Mammary epithelial cell (primary cell): ENCODE measurements at regions not wholly inside any gene's neighbourhood (a gene's known extent, or its start where the extent isn't known, plus 50 kb on each side); places are given as distances from the start of the nearest gene placed in this dataset.

ENCODE experiments used
- EZH2 ChIP-seq: IDR thresholded peaks from 2 replicates; pipeline ENCODE4 v1.6.1; 2012; ENCODE audit warnings: low read length, inconsistent platforms, borderline replicate concordance
- TF ChIP-seq, protein P1 (sequence below), 2 donors: IDR thresholded peaks in 1 of 2; conservative IDR thresholded peaks in 1 of 2; 2 replicates each; pipeline ENCODE4 v1.5.1; 2011 to 2012; ENCODE audit warnings: inconsistent platforms in 2 of 2, low read length in 2 of 2, mild to moderate bottlenecking in 2 of 2, control low read depth in 1 of 2, low read depth in 1 of 2; ENCODE audit not compliant: insufficient read depth in 1 of 2; ENCODE audit errors: extremely low read depth in 1 of 2

DNA sequence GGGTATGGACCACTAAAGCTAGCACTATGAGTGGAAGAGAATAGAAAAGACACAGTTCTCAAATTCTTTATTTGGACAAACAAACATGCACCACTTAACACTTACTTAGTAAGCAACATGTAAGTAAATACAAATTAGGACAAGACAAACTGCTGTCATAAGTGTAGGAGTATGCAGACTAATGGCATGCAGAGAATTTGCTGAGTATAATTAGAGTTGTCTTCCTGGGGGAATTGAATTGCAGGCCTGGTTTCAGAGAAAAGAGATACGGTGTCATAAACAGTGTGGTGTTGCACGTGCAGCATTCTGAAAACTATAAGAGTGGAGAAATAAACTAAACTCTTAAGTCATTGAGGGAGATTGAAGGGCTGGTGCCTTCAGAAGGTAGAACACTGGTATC is 125.2 kb upstream of the EYA4 start:
- TF ChIP-seq, protein P1, sequence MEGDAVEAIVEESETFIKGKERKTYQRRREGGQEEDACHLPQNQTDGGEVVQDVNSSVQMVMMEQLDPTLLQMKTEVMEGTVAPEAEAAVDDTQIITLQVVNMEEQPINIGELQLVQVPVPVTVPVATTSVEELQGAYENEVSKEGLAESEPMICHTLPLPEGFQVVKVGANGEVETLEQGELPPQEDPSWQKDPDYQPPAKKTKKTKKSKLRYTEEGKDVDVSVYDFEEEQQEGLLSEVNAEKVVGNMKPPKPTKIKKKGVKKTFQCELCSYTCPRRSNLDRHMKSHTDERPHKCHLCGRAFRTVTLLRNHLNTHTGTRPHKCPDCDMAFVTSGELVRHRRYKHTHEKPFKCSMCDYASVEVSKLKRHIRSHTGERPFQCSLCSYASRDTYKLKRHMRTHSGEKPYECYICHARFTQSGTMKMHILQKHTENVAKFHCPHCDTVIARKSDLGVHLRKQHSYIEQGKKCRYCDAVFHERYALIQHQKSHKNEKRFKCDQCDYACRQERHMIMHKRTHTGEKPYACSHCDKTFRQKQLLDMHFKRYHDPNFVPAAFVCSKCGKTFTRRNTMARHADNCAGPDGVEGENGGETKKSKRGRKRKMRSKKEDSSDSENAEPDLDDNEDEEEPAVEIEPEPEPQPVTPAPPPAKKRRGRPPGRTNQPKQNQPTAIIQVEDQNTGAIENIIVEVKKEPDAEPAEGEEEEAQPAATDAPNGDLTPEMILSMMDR (conservative IDR thresholded peaks at IDR 0.05 in 1 of 2, IDR thresholded peaks at IDR 0.05 in 1 of 2; ENCODE audit: extremely low read depth in 1 of 2, insufficient read depth in 1 of 2, low read depth in 1 of 2, low read length in 2 of 2) = no peak
- no peak for TF ChIP-seq EZH2
